ENCODE measurements at regions not wholly inside any gene's neighbourhood (a gene's known extent, or its start where the extent isn't known, plus 50 kb on each side); places are given as distances from the start of the nearest gene placed in this dataset.

DNA sequence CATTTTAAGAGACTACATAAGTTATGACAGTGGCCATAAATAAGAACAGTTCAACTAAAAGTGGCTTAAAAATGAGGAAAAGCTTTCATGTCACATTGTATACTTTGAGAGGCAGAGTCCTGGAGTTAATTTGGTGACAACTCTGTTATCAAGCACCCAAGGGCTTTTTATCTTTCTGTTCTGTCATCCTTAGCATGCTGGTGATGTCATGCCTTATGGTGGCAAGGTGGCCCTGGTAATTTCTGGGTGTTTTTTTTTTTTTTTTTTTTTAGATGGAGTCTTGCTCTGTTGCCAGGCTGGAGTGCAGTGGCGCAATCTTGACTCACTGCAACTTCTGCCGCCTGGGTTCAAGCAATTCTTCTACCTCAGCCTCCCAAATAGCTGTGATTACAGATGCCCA lies 158.8 kb downstream of the AASDHPPT start:
- TF ChIP-seq CTCF (IDR thresholded peaks at IDR 0.05; ENCODE audit: low read depth, low read length): no peak
- no peak for TF ChIP-seq POLR2A (IDR thresholded peaks at IDR 0.05; ENCODE audit: extremely low read depth, insufficient read length)
